ENCODE measurements at regions not wholly inside any gene's neighbourhood (a gene's known extent, or its start where the extent isn't known, plus 50 kb on each side); places are given as distances from the start of the nearest gene placed in this dataset.

DNA sequence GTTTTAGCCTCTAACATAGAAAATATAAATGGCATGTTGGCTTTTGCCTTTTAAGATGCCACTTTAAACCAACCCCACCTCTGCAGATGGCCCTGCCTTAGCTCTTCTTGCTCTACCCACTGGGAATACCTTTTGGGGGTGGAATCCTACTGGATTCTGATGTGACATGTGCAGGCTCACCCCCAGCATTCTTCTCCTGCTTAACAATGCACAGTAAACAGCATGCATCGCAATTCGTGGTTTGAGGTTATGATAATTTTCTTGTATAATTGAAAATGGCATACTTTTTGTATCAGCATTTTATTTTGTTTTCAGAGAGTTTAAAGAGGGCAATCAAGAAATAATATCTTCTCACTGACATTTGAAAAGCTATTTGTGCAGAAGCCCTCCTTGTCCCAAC, 167.9 kb downstream of the AREG start:
- no peaks in the 10 kb centered on the region for H3K27me3 ChIP-seq (ENCODE audit: control insufficient read depth, extremely low read depth, insufficient read depth, low read length)
- H3K4me3 ChIP-seq (ENCODE audit: control insufficient read depth in 2 of 3, extremely low read depth in 1 of 3, insufficient read depth in 2 of 3, low read depth in 1 of 3, low read length in 3 of 3): no peak overlapping the region
- H3K9ac ChIP-seq (ENCODE audit: control insufficient read depth, extremely low read depth, insufficient read depth, low read length): no peak overlapping the region
- FAIRE-seq (no peak), DNase-seq (ENCODE audit: low read depth, low spot score) (no peak)
- H3K4me1 ChIP-seq (ENCODE audit: control insufficient read depth, extremely low read depth, insufficient read depth, low read length): peaks cover 4% of the 10 kb centered on the region
- H4K20me1 ChIP-seq (ENCODE audit: control insufficient read depth, extremely low read depth, insufficient read depth, low read length): no peaks in the 10 kb centered on the region
- H3K4me2 ChIP-seq (ENCODE audit: control insufficient read depth, extremely low read depth, insufficient read depth, low read depth, low read length): no peak overlapping the region
- TF ChIP-seq CTCF (optimal IDR thresholded peaks at IDR 0.05 in 1 of 3, IDR thresholded peaks at IDR 0.05 in 1 of 3, conservative IDR thresholded peaks at IDR 0.05 in 1 of 3; ENCODE audit: extremely low read depth in 1 of 3, insufficient read depth in 2 of 3, low read length in 3 of 3): no peak
- no peak for TF ChIP-seq EZH2 (IDR thresholded peaks at IDR 0.05; ENCODE audit: low read length)
- no peak overlapping the region for H2AFZ ChIP-seq (ENCODE audit: control insufficient read depth, low read length)
- no peak overlapping the region for H3K27ac ChIP-seq (ENCODE audit: control insufficient read depth, insufficient read depth, low read length)
- H3K9me3 ChIP-seq (ENCODE audit: control insufficient read depth, low read depth, low read length): no peaks in the 10 kb centered on the region
- no peaks in the 10 kb centered on the region for H3K36me3 ChIP-seq (ENCODE audit: control insufficient read depth in 2 of 2, extremely low read depth in 1 of 2, insufficient read depth in 2 of 2, low read length in 2 of 2)
- no peaks in the 10 kb centered on the region for H3K9me1 ChIP-seq (ENCODE audit: control insufficient read depth, extremely low read depth, insufficient read depth, low read length)
- H3K79me2 ChIP-seq (ENCODE audit: control insufficient read depth, insufficient read depth, low read length): no peaks in the 10 kb centered on the region
- dilution Hi-C loops (cut with MboI; ENCODE audit: extremely low pct_ligation_motif_present, low sequenced_read_pairs): no loop called here

GRCh38 chr4:74613266-74613665, 168.3 kb downstream of the AREG start:
- no peaks in the 10 kb centered on the region for H3K9me1 ChIP-seq (ENCODE audit: control insufficient read depth, extremely low read depth, insufficient read depth, low read length)
- no peaks in the 10 kb centered on the region for H3K27me3 ChIP-seq (ENCODE audit: control insufficient read depth, extremely low read depth, insufficient read depth, low read length)
- no peak overlapping the region for H3K27ac ChIP-seq (ENCODE audit: control insufficient read depth, insufficient read depth, low read length)
- no peak overlapping the region for H2AFZ ChIP-seq (ENCODE audit: control insufficient read depth, low read length)
- H3K36me3 ChIP-seq (ENCODE audit: control insufficient read depth in 2 of 2, extremely low read depth in 1 of 2, insufficient read depth in 2 of 2, low read length in 2 of 2): no peaks in the 10 kb centered on the region
- no peaks in the 10 kb centered on the region for H3K9me3 ChIP-seq (ENCODE audit: control insufficient read depth, low read depth, low read length)
- TF ChIP-seq CTCF (optimal IDR thresholded peaks at IDR 0.05 in 1 of 3, IDR thresholded peaks at IDR 0.05 in 1 of 3, conservative IDR thresholded peaks at IDR 0.05 in 1 of 3; ENCODE audit: extremely low read depth in 1 of 3, insufficient read depth in 2 of 3, low read length in 3 of 3): no peak
- dilution Hi-C loops (cut with MboI; ENCODE audit: extremely low pct_ligation_motif_present, low sequenced_read_pairs): no loop called here
- DNase-seq (ENCODE audit: low read depth, low spot score) (no peak), FAIRE-seq (no peak)
- no peak overlapping the region for H3K4me3 ChIP-seq (ENCODE audit: control insufficient read depth in 2 of 3, extremely low read depth in 1 of 3, insufficient read depth in 2 of 3, low read depth in 1 of 3, low read length in 3 of 3)
- peaks cover 5% of the 10 kb centered on the region for H3K4me1 ChIP-seq (ENCODE audit: control insufficient read depth, extremely low read depth, insufficient read depth, low read length)
- no peaks in the 10 kb centered on the region for H3K79me2 ChIP-seq (ENCODE audit: control insufficient read depth, insufficient read depth, low read length)
- H3K4me2 ChIP-seq (ENCODE audit: control insufficient read depth, extremely low read depth, insufficient read depth, low read depth, low read length): no peak overlapping the region
- H4K20me1 ChIP-seq (ENCODE audit: control insufficient read depth, extremely low read depth, insufficient read depth, low read length): no peaks in the 10 kb centered on the region
- H3K9ac ChIP-seq (ENCODE audit: control insufficient read depth, extremely low read depth, insufficient read depth, low read length): no peak overlapping the region
